K562 (cell line): ENCODE measurements at regions not wholly inside any gene's neighbourhood (a gene's known extent, or its start where the extent isn't known, plus 50 kb on each side); places are given as distances from the start of the nearest gene placed in this dataset.

Experiments used
- ATAC-seq: fragments of 200-7000 bp; cut with Tn5 transposase; 3 replicates; pipeline ENCODE4 v1.9.1; 2020; ENCODE audit warnings: moderate library complexity
- BruUV-seq: library from RNA; stranded (reverse); fragments of 400-500 nt; replicated peaks from 2 replicates; lab custom pipeline; 2021; lab: Mats Ljungman, UMichigan
- CTCF ChIA-PET: fragments of 300-600 bp; formaldehyde crosslinking; extraction: SDS; loops from one replicate; lab custom pipeline; 2021; ENCODE audit warnings: low intra/inter-chr PET ratio; lab: Yijun Ruan, JAX
- POLR2A ChIA-PET: fragments of 300-600, 350-650 bp; sonication (Branson Sonifier 250); formaldehyde crosslinking; extraction: SDS; loops from one replicate; lab custom pipeline; 2021; ENCODE audit warnings: antibody characterized with exemption, inconsistent platforms; lab: Yijun Ruan, JAX
- DNase-seq, 4 experiments: peaks; one replicate each; pipeline versions ENCODE4 v3.0.0 to v3.0.0-alpha.2; 2011 to 2018; ENCODE audit warnings: low spot score in 3 of 4, mixed read lengths in 3 of 4; ENCODE audit errors: extremely low read depth in 1 of 4
- FAIRE-seq: peaks from 2 replicates; lab custom pipeline; 2011; peaks lifted over from hg19 to GRCh38; lab: Jason Lieb, UNC
- H2AFZ ChIP-seq: 2 replicates; pipeline ENCODE4 v1.6.0; 2011; ENCODE audit warnings: low read depth, low read length, control low read depth, inconsistent platforms
- H3K27ac ChIP-seq: fragments of 200-600 bp; 3 replicates; pipeline ENCODE4 v1.8.0; 2011; ENCODE audit warnings: low read depth, mild to moderate bottlenecking, control low read depth, inconsistent platforms, low read length, moderate library complexity, mixed read lengths; ENCODE audit errors: extremely low read depth
- H3K27me3 ChIP-seq, 2 experiments: fragments of 300-600 bp in 1 of 2; 2 replicates in 1 of 2; 3 replicates in 1 of 2; pipeline versions ENCODE4 v1.6.0 to v1.8.0; 2011; ENCODE audit warnings: inconsistent platforms in 2 of 2, low read length in 2 of 2, mild to moderate bottlenecking in 1 of 2, mixed read lengths in 1 of 2, moderate library complexity in 1 of 2; ENCODE audit not compliant: control insufficient read depth in 2 of 2, insufficient read depth in 2 of 2
- H3K36me3 ChIP-seq: fragments of 300-600 bp; 3 replicates; pipeline ENCODE4 v1.8.0; 2011; ENCODE audit warnings: mild to moderate bottlenecking, low read length, inconsistent platforms; ENCODE audit not compliant: control insufficient read depth, insufficient read depth
- H3K4me1 ChIP-seq, 2 experiments: fragments of 200-600 bp in 1 of 2; replicated peaks in 1 of 2; 2 replicates in 1 of 2; 3 replicates in 1 of 2; pipeline versions ENCODE4 v1.5.1 to v1.8.0; 2011; ENCODE audit warnings: inconsistent platforms in 2 of 2, low read length in 2 of 2, mild to moderate bottlenecking in 1 of 2, mixed read lengths in 1 of 2, moderate library complexity in 1 of 2; ENCODE audit not compliant: control insufficient read depth in 2 of 2, insufficient read depth in 2 of 2
- H3K4me2 ChIP-seq: 2 replicates; pipeline ENCODE4 v1.6.1; 2011; ENCODE audit warnings: low read length, control low read depth, inconsistent platforms, mixed read lengths; ENCODE audit not compliant: insufficient read depth
- H3K4me3 ChIP-seq: fragments of 200-600 bp; sonication (generic), shearing (Covaris generic); 2 replicates; pipeline ENCODE4 v1.5.1; 2016; ENCODE audit warnings: control low read depth, inconsistent platforms
- H3K79me2 ChIP-seq: fragments of 200-600 bp; 3 replicates; pipeline ENCODE4 v1.8.0; 2011; ENCODE audit warnings: low read length, inconsistent platforms; ENCODE audit not compliant: control insufficient read depth, insufficient read depth
- H3K9ac ChIP-seq, 2 experiments: 2 replicates each; pipeline versions ENCODE4 v1.6.0 to v1.6.1; 2011; ENCODE audit warnings: low read depth in 2 of 2, low read length in 2 of 2, control low read depth in 1 of 2, inconsistent platforms in 1 of 2, mild to moderate bottlenecking in 1 of 2, mixed read lengths in 1 of 2; ENCODE audit not compliant: insufficient read depth in 1 of 2
- H3K9me1 ChIP-seq: one replicate; pipeline ENCODE4 v1.6.0; 2011; ENCODE audit warnings: inconsistent platforms, mild to moderate bottlenecking, low read length, moderate library complexity; ENCODE audit not compliant: control insufficient read depth, insufficient read depth
- H3K9me3 ChIP-seq: replicated peaks from 2 replicates; pipeline ENCODE4 v1.5.1; 2011; ENCODE audit warnings: low read depth, low read length, inconsistent platforms; ENCODE audit not compliant: control insufficient read depth, insufficient read depth
- H4K20me1 ChIP-seq: replicated peaks from 2 replicates; pipeline ENCODE4 v1.6.1; 2011; ENCODE audit warnings: low read length, inconsistent platforms, mixed read lengths; ENCODE audit not compliant: control insufficient read depth, insufficient read depth
- CBX3 ChIP-seq, 2 experiments: IDR thresholded peaks; 1 replicate in 1 of 2; 2 replicates in 1 of 2; pipeline ENCODE4 v1.6.1; 2012; ENCODE audit warnings: inconsistent platforms in 2 of 2, low read length in 2 of 2, borderline replicate concordance in 1 of 2, control low read depth in 1 of 2
- HBP1 ChIP-seq: fragments of 450-650 bp; formaldehyde crosslinking; IDR thresholded peaks from 2 replicates; pipeline ENCODE4 v1.4.0; 2022; ENCODE audit warnings: missing genetic modification characterization
- HMGN3 ChIP-seq: IDR thresholded peaks from 2 replicates; pipeline ENCODE4 v1.6.1; 2011; ENCODE audit warnings: borderline replicate concordance, low read depth, mild to moderate bottlenecking, mixed read lengths, low read length; ENCODE audit not compliant: insufficient read length; ENCODE audit errors: extremely low read depth
- MEF2D ChIP-seq: conservative IDR thresholded peaks from 2 replicates; pipeline ENCODE4 v1.6.1; 2016; ENCODE audit warnings: low read depth, missing genetic modification characterization, missing compliant biosample characterization
- PCBP2 ChIP-seq: fragments of 200-400 bp; formaldehyde crosslinking; IDR thresholded peaks from 2 replicates; pipeline ENCODE4 v1.6.1; 2018; ENCODE audit warnings: low read length, low read depth, mild to moderate bottlenecking, moderate library complexity; ENCODE audit not compliant: poor library complexity, severe bottlenecking
- SREBF1 ChIP-seq: fragments of 150-350 bp; IDR thresholded peaks from 2 replicates; pipeline ENCODE4 v1.6.1; 2014; ENCODE audit warnings: antibody characterized with exemption, low read depth, low read length, borderline replicate concordance
- TEAD2 ChIP-seq: fragments of 450-650 bp; IDR thresholded peaks from 2 replicates; pipeline ENCODE4 v1.6.1; 2016; ENCODE audit warnings: missing genetic modification characterization, control low read depth, missing compliant biosample characterization
- WGBS: fragments of 100-300 bp; shearing (Covaris generic); methylation state at CpG from one replicate; pipeline ENCODE4 v1.1.6; 2016; ENCODE audit warnings: low coverage, mixed read lengths; ENCODE audit not compliant: insufficient coverage; ENCODE audit errors: missing lambda C conversion rate; 5-methylcytosine and 5-hydroxymethylcytosine counted together
- in situ Hi-C: fragments of 300-500 bp; cut with MboI; formaldehyde crosslinking; loops from 4 replicates; pipeline ENCODE4 v1.15.0; 2018; ENCODE audit warnings: inconsistent platforms, mixed read lengths
- intact Hi-C: fragments of 100-400 bp; cut with micrococcal nuclease; formaldehyde crosslinking; loops from 2 replicates; pipeline ENCODE4 v1.14.2; 2022
- TF ChIP-seq, protein P1 (sequence below): sonication (generic); formaldehyde crosslinking; IDR thresholded peaks from 2 replicates; pipeline ENCODE4 v1.9.0; 2022; ENCODE audit warnings: mild to moderate bottlenecking, missing genetic modification reagents
- TF ChIP-seq, protein P2 (sequence below), 2 experiments: fragments of 450-650 bp in 1 of 2; IDR thresholded peaks; 2 replicates each; pipeline ENCODE4 v1.6.1; 2011 to 2017; ENCODE audit warnings: low read depth in 2 of 2, antibody characterized with exemption in 1 of 2, borderline replicate concordance in 1 of 2, low read length in 1 of 2, mild to moderate bottlenecking in 1 of 2, mixed read lengths in 1 of 2; ENCODE audit not compliant: control insufficient read depth in 1 of 2

GRCh38 chr5:164958688-164959087, 1453.3 kb downstream of the MAT2B start:
- POLR2A ChIA-PET, result no interaction called here
- no peaks in the 10 kb centered on the region for H3K36me3 ChIP-seq
- no peak overlapping the region for H2AFZ ChIP-seq
- no peak overlapping the region for H3K27ac ChIP-seq
- 4% methylated on average over 5 of the region's 5 CpGs for WGBS
- DNase-seq (no peak), FAIRE-seq (no peak), ATAC-seq (no peak)
- in situ Hi-C loops (no loop called here), intact Hi-C loops (no loop called here)
- H3K4me3 ChIP-seq, result no peak overlapping the region
- no peak overlapping the region for H3K9ac ChIP-seq
- no TSS peak for BruUV-seq
- TF ChIP-seq, protein P1, sequence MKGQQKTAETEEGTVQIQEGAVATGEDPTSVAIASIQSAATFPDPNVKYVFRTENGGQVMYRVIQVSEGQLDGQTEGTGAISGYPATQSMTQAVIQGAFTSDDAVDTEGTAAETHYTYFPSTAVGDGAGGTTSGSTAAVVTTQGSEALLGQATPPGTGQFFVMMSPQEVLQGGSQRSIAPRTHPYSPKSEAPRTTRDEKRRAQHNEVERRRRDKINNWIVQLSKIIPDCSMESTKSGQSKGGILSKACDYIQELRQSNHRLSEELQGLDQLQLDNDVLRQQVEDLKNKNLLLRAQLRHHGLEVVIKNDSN, result no peak
- no peak for TF ChIP-seq PCBP2
- no peak for TF ChIP-seq HBP1 (CRISPR knock-in tag)
- TF ChIP-seq CBX3 (IDR thresholded peaks at IDR 0.05; ENCODE audit: borderline replicate concordance in 1 of 2, low read length in 2 of 2), result no peak
- TF ChIP-seq TEAD2 (tag), result no peak
- TF ChIP-seq MEF2D (tag), result no peak
- TF ChIP-seq, protein P2, sequence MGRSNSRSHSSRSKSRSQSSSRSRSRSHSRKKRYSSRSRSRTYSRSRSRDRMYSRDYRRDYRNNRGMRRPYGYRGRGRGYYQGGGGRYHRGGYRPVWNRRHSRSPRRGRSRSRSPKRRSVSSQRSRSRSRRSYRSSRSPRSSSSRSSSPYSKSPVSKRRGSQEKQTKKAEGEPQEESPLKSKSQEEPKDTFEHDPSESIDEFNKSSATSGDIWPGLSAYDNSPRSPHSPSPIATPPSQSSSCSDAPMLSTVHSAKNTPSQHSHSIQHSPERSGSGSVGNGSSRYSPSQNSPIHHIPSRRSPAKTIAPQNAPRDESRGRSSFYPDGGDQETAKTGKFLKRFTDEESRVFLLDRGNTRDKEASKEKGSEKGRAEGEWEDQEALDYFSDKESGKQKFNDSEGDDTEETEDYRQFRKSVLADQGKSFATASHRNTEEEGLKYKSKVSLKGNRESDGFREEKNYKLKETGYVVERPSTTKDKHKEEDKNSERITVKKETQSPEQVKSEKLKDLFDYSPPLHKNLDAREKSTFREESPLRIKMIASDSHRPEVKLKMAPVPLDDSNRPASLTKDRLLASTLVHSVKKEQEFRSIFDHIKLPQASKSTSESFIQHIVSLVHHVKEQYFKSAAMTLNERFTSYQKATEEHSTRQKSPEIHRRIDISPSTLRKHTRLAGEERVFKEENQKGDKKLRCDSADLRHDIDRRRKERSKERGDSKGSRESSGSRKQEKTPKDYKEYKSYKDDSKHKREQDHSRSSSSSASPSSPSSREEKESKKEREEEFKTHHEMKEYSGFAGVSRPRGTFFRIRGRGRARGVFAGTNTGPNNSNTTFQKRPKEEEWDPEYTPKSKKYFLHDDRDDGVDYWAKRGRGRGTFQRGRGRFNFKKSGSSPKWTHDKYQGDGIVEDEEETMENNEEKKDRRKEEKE (IDR thresholded peaks at IDR 0.05; ENCODE audit: borderline replicate concordance in 1 of 2, control insufficient read depth in 1 of 2, low read depth in 2 of 2, low read length in 1 of 2), result no peak
- TF ChIP-seq SREBF1, result no peak
- no peak for TF ChIP-seq HMGN3
- H3K4me2 ChIP-seq, result no peak overlapping the region
- H3K79me2 ChIP-seq, result no peaks in the 10 kb centered on the region
- no peaks in the 10 kb centered on the region for H3K9me1 ChIP-seq
- H3K9me3 ChIP-seq, result no peaks in the 10 kb centered on the region
- H3K4me1 ChIP-seq, result no peaks in the 10 kb centered on the region
- no peaks in the 10 kb centered on the region for H3K27me3 ChIP-seq
- CTCF ChIA-PET, result no interaction called here
- no peaks in the 10 kb centered on the region for H4K20me1 ChIP-seq
